GM12892 (cell line): ENCODE measurements at regions not wholly inside any gene's neighbourhood (a gene's known extent, or its start where the extent isn't known, plus 50 kb on each side); places are given as distances from the start of the nearest gene placed in this dataset.

ENCODE experiments used
- POLR2A ChIP-seq: IDR thresholded peaks from 2 replicates; pipeline ENCODE4 v1.6.1; 2011; ENCODE audit warnings: low read depth, low read length, control low read depth
- POLR2AphosphoS5 ChIP-seq: IDR thresholded peaks from 2 replicates; pipeline ENCODE4 v1.6.1; 2011; ENCODE audit warnings: low read depth, low read length, control low read depth

DNA sequence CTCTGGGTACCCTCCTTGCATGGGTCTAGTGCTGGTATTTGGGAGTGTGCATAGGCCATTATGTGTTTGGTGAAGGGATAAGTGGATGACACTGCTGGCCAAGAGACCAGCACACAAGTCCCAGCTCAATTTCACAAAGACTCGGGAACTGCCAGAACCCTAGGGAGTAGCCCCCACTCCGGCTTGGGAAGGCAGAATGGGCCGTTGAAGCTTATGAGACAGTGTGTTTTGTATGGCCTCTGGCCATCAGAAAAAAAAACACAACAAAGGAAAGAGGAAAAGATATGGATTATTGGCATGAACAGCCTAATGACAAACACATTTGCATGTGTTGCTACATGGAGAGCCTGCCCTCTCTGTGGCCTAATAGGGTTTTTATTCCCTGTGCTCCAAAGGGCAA, 144.2 kb downstream of the TTC32 start:
- TF ChIP-seq POLR2A: no peak
- no peak for TF ChIP-seq POLR2AphosphoS5
